Neural cell (in vitro differentiated cells): ENCODE measurements at regions not wholly inside any gene's neighbourhood (a gene's known extent, or its start where the extent isn't known, plus 50 kb on each side); places are given as distances from the start of the nearest gene placed in this dataset.

Experiments used
- H2AFZ ChIP-seq: fragments of 200-600, 300-800 bp; sonication (generic), shearing (Covaris generic); 2 replicates; pipeline ENCODE4 v1.6.0; 2014; ENCODE audit warnings: low read depth, mild to moderate bottlenecking, antibody characterized with exemption, low read length, moderate library complexity
- H3F3A ChIP-seq: fragments of 200-600 bp; shearing (Covaris generic); 2 replicates; pipeline ENCODE4 v1.6.1; 2016; ENCODE audit warnings: mild to moderate bottlenecking, moderate library complexity, mixed read lengths, antibody characterized with exemption, low read length; ENCODE audit not compliant: insufficient read depth, poor library complexity, severe bottlenecking
- H3K27ac ChIP-seq: fragments of 200-600, 300-800 bp; sonication (generic), shearing (Covaris generic); 2 replicates; pipeline ENCODE4 v1.5.1; 2014; ENCODE audit warnings: mild to moderate bottlenecking, low read length, moderate library complexity
- H3K27me3 ChIP-seq: fragments of 300-800, 200-600 bp; sonication (generic), shearing (Covaris generic); 2 replicates; pipeline ENCODE4 v1.6.0; 2014; ENCODE audit warnings: mild to moderate bottlenecking, low read depth, low read length, moderate library complexity; ENCODE audit not compliant: insufficient read depth
- H3K36me3 ChIP-seq: fragments of 300-800, 200-600 bp; sonication (generic), shearing (Covaris generic); 2 replicates; pipeline ENCODE4 v1.5.1; 2014; ENCODE audit warnings: mild to moderate bottlenecking, antibody characterized with exemption, low read length, moderate library complexity; ENCODE audit not compliant: insufficient read depth
- H3K4me2 ChIP-seq: fragments of 300-800, 200-600 bp; sonication (generic), shearing (Covaris generic); 2 replicates; pipeline ENCODE4 v1.6.0; 2014; ENCODE audit warnings: mild to moderate bottlenecking, low read length
- H3K4me3 ChIP-seq: fragments of 300-800, 200-600 bp; sonication (generic), shearing (Covaris generic); 2 replicates; pipeline ENCODE4 v1.5.1; 2014; ENCODE audit warnings: mild to moderate bottlenecking, low read length, moderate library complexity
- H3K79me2 ChIP-seq: fragments of 200-600 bp; shearing (Covaris generic); replicated peaks from 2 replicates; pipeline ENCODE4 v1.6.0; 2014; ENCODE audit warnings: mild to moderate bottlenecking, low read length, moderate library complexity; ENCODE audit not compliant: insufficient read depth
- H3K9ac ChIP-seq: fragments of 300-800, 200-600 bp; sonication (generic), shearing (Covaris generic); 2 replicates; pipeline ENCODE4 v1.6.1; 2016; ENCODE audit warnings: mild to moderate bottlenecking, low read length, mixed read lengths
- H3K9me2 ChIP-seq: fragments of 200-600 bp; shearing (Covaris generic); 2 replicates; pipeline ENCODE4 v1.6.1; 2016; ENCODE audit warnings: mild to moderate bottlenecking, low read length, mixed read lengths; ENCODE audit not compliant: insufficient read depth
- H3K9me3 ChIP-seq: fragments of 200-600, 300-800 bp; sonication (generic), shearing (Covaris generic); 2 replicates; pipeline ENCODE4 v1.6.1; 2016; ENCODE audit warnings: mild to moderate bottlenecking, mixed run types, low read length, moderate library complexity, mixed read lengths
- H4K20me1 ChIP-seq: fragments of 200-600 bp; shearing (Covaris generic); 2 replicates; pipeline ENCODE4 v1.6.1; 2016; ENCODE audit warnings: mild to moderate bottlenecking, mixed run types; ENCODE audit not compliant: insufficient read depth
- CTCF ChIP-seq: fragments of 450-650 bp; IDR thresholded peaks from 2 replicates; pipeline ENCODE4 v1.5.1; 2014; ENCODE audit warnings: antibody characterized with exemption, mild to moderate bottlenecking, moderate library complexity; ENCODE audit not compliant: poor library complexity, severe bottlenecking
- EP300 ChIP-seq: fragments of 450-650 bp; conservative IDR thresholded peaks from 2 replicates; pipeline ENCODE4 v1.6.1; 2014; ENCODE audit warnings: antibody characterized with exemption, mild to moderate bottlenecking, moderate library complexity; ENCODE audit not compliant: poor library complexity, severe bottlenecking
- EZH2 ChIP-seq: fragments of 200-600, 300-800 bp; shearing (Covaris generic), sonication (generic); IDR thresholded peaks from 2 replicates; pipeline ENCODE4 v1.6.1; 2014; ENCODE audit warnings: antibody characterized with exemption, low read length, borderline replicate concordance, mild to moderate bottlenecking; ENCODE audit not compliant: insufficient read depth, poor library complexity, severe bottlenecking
- MXI1 ChIP-seq: fragments of 450-650 bp; conservative IDR thresholded peaks from 2 replicates; pipeline ENCODE4 v1.6.1; 2014; ENCODE audit warnings: antibody characterized with exemption, mild to moderate bottlenecking; ENCODE audit not compliant: poor library complexity, severe bottlenecking
- POLR2AphosphoS5 ChIP-seq: IDR thresholded peaks from 2 replicates; pipeline ENCODE4 v1.6.1; 2012
- RAD21 ChIP-seq: fragments of 450-650 bp; conservative IDR thresholded peaks from 2 replicates; pipeline ENCODE4 v1.6.1; 2014; ENCODE audit warnings: antibody characterized with exemption, mild to moderate bottlenecking, moderate library complexity
- SMC3 ChIP-seq: fragments of 450-650 bp; conservative IDR thresholded peaks from 2 replicates; pipeline ENCODE4 v1.6.1; 2014; ENCODE audit warnings: antibody characterized with exemption, mild to moderate bottlenecking, moderate library complexity; ENCODE audit not compliant: poor library complexity
- TAF1 ChIP-seq: IDR thresholded peaks from 2 replicates; pipeline ENCODE4 v1.6.1; 2012; ENCODE audit warnings: low read depth
- TF ChIP-seq, protein P1 (sequence below): IDR thresholded peaks from 2 replicates; pipeline ENCODE4 v1.6.1; 2012; ENCODE audit warnings: borderline replicate concordance

GRCh38 chr1:182003953-182004586 is 57.4 kb downstream of the ZNF648 start:
- Histone ChIP-seq H3K9me3 (no peaks in the 10 kb centered on the region), H3K79me2 (no peaks in the 10 kb centered on the region), H4K20me1 (no peaks in the 10 kb centered on the region), H3K4me2 (no peak overlapping the region), H2AFZ (no peak overlapping the region), H3K27me3 (no peaks in the 10 kb centered on the region), H3K36me3 (no peaks in the 10 kb centered on the region), H3K4me3 (no peak overlapping the region), H3F3A (no peaks in the 10 kb centered on the region), H3K9me2 (no peaks in the 10 kb centered on the region), H3K27ac (no peak overlapping the region), H3K9ac (no peak overlapping the region)
- TF ChIP-seq RAD21 (no peak), EZH2 (no peak), MXI1 (no peak), EP300 (no peak)
- TF ChIP-seq, protein P1, sequence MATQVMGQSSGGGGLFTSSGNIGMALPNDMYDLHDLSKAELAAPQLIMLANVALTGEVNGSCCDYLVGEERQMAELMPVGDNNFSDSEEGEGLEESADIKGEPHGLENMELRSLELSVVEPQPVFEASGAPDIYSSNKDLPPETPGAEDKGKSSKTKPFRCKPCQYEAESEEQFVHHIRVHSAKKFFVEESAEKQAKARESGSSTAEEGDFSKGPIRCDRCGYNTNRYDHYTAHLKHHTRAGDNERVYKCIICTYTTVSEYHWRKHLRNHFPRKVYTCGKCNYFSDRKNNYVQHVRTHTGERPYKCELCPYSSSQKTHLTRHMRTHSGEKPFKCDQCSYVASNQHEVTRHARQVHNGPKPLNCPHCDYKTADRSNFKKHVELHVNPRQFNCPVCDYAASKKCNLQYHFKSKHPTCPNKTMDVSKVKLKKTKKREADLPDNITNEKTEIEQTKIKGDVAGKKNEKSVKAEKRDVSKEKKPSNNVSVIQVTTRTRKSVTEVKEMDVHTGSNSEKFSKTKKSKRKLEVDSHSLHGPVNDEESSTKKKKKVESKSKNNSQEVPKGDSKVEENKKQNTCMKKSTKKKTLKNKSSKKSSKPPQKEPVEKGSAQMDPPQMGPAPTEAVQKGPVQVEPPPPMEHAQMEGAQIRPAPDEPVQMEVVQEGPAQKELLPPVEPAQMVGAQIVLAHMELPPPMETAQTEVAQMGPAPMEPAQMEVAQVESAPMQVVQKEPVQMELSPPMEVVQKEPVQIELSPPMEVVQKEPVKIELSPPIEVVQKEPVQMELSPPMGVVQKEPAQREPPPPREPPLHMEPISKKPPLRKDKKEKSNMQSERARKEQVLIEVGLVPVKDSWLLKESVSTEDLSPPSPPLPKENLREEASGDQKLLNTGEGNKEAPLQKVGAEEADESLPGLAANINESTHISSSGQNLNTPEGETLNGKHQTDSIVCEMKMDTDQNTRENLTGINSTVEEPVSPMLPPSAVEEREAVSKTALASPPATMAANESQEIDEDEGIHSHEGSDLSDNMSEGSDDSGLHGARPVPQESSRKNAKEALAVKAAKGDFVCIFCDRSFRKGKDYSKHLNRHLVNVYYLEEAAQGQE, result no peak

GRCh38 chr1:182003025-182003725 is 58.3 kb downstream of the ZNF648 start:
- Histone ChIP-seq H3K4me3 (no peak overlapping the region), H2AFZ (no peak overlapping the region), H3K36me3 (no peaks in the 10 kb centered on the region), H3K4me2 (no peak overlapping the region), H3K9me3 (no peaks in the 10 kb centered on the region), H3K9ac (no peak overlapping the region), H3K9me2 (no peaks in the 10 kb centered on the region), H4K20me1 (no peaks in the 10 kb centered on the region), H3K27me3 (no peaks in the 10 kb centered on the region), H3F3A (no peaks in the 10 kb centered on the region), H3K79me2 (no peaks in the 10 kb centered on the region), H3K27ac (no peak overlapping the region)
- TF ChIP-seq SMC3, result no peak
- no peak for TF ChIP-seq MXI1
- no peak for TF ChIP-seq CTCF
- TF ChIP-seq TAF1, result no peak
- no peak for TF ChIP-seq EZH2
- TF ChIP-seq, protein P1, result no peak
- TF ChIP-seq POLR2AphosphoS5, result no peak
- TF ChIP-seq EP300, result no peak
- TF ChIP-seq RAD21, result no peak
